ENCODE measurements at regions not wholly inside any gene's neighbourhood (a gene's known extent, or its start where the extent isn't known, plus 50 kb on each side); places are given as distances from the start of the nearest gene placed in this dataset.

GRCh38 chr7:19375976-19376375, 230.8 kb upstream of the FERD3L start:
- no peak for TF ChIP-seq CTCF (conservative IDR thresholded peaks at IDR 0.05; ENCODE audit: low read depth, low read length)
- no peak overlapping the region for H3K4me3 ChIP-seq (ENCODE audit: low read length)
- DNase-seq (ENCODE audit: low read depth), result no peak

GRCh38 chr7:19373334-19373733, 228.1 kb upstream of the FERD3L start:
- TF ChIP-seq CTCF (conservative IDR thresholded peaks at IDR 0.05; ENCODE audit: low read depth, low read length), result no peak
- no peak for DNase-seq (ENCODE audit: low read depth)
- no peak overlapping the region for H3K4me3 ChIP-seq (ENCODE audit: low read length)

- H3K4me3 ChIP-seq (ENCODE audit: low read length), result no peak overlapping the region
- no peak for DNase-seq (ENCODE audit: low read depth)
- TF ChIP-seq CTCF (conservative IDR thresholded peaks at IDR 0.05; ENCODE audit: low read depth, low read length), result no peak
These were observed 224.6 kb upstream of the FERD3L start for GRCh38 chr7:19369806-19370205.

GRCh38 chr7:19369182-19369581, 224.0 kb upstream of the FERD3L start:
- no peak for DNase-seq (ENCODE audit: low read depth)
- no peak overlapping the region for H3K4me3 ChIP-seq (ENCODE audit: low read length)
- TF ChIP-seq CTCF (conservative IDR thresholded peaks at IDR 0.05; ENCODE audit: low read depth, low read length), result no peak

- no peak for TF ChIP-seq CTCF (conservative IDR thresholded peaks at IDR 0.05; ENCODE audit: low read depth, low read length)
- DNase-seq (ENCODE audit: low read depth), result no peak
- no peak overlapping the region for H3K4me3 ChIP-seq (ENCODE audit: low read length)
These were observed 223.3 kb upstream of the FERD3L start for GRCh38 chr7:19368491-19368925.

GRCh38 chr7:19364950-19365349, 219.7 kb upstream of the FERD3L start:
- DNase-seq (ENCODE audit: low read depth), result no peak
- no peak overlapping the region for H3K4me3 ChIP-seq (ENCODE audit: low read length)
- no peak for TF ChIP-seq CTCF (conservative IDR thresholded peaks at IDR 0.05; ENCODE audit: low read depth, low read length)

- no peak for TF ChIP-seq CTCF (conservative IDR thresholded peaks at IDR 0.05; ENCODE audit: low read depth, low read length)
- no peak overlapping the region for H3K4me3 ChIP-seq (ENCODE audit: low read length)
- no peak for DNase-seq (ENCODE audit: low read depth)
These were observed 216.9 kb upstream of the FERD3L start for GRCh38 chr7:19362099-19362498.

Data from retinal pigment epithelial cell (primary cell).